SU-DHL-6 (cell line): ENCODE measurements at regions not wholly inside any gene's neighbourhood (a gene's known extent, or its start where the extent isn't known, plus 50 kb on each side); places are given as distances from the start of the nearest gene placed in this dataset.
A peak's percentile ranks its signal among the peaks of the same experiment; 100 is the strongest.

Experiments used
- H2AFZ ChIP-seq: fragments of 200-600 bp; sonication (generic); 2 replicates; pipeline ENCODE4 v1.6.1; 2014; ENCODE audit warnings: low read depth, mild to moderate bottlenecking, moderate library complexity, mixed read lengths, antibody characterized with exemption, low read length; ENCODE audit not compliant: severe bottlenecking
- H3F3A ChIP-seq: fragments of 200-600 bp; shearing (Covaris generic); 2 replicates; pipeline ENCODE4 v1.6.0; 2016; ENCODE audit warnings: antibody characterized with exemption, mild to moderate bottlenecking; ENCODE audit not compliant: insufficient read depth
- H3K27ac ChIP-seq: fragments of 200-600 bp; sonication (generic); 2 replicates; pipeline ENCODE4 v1.5.1; 2016; ENCODE audit warnings: low read depth, mild to moderate bottlenecking, low read length, moderate library complexity, mixed read lengths
- H3K27me3 ChIP-seq: fragments of 200-600 bp; sonication (generic), shearing (Covaris generic); 2 replicates; pipeline ENCODE4 v1.6.0; 2014; ENCODE audit warnings: mild to moderate bottlenecking, low read length
- H3K36me3 ChIP-seq: fragments of 200-600 bp; sonication (generic); 2 replicates; pipeline ENCODE4 v1.6.1; 2014; ENCODE audit warnings: mild to moderate bottlenecking, low read length, mixed read lengths
- H3K4me2 ChIP-seq: fragments of 300-600, 200-600 bp; shearing (Covaris generic), sonication (generic); 2 replicates; pipeline ENCODE4 v1.6.0; 2014; ENCODE audit warnings: low read length, low read depth, mild to moderate bottlenecking; ENCODE audit not compliant: poor library complexity, severe bottlenecking
- H3K4me3 ChIP-seq: fragments of 200-600 bp; sonication (generic); 2 replicates; pipeline ENCODE4 v1.5.1; 2014; ENCODE audit warnings: antibody characterized with exemption, low read length, mild to moderate bottlenecking, mixed read lengths; ENCODE audit not compliant: insufficient read depth, poor library complexity, severe bottlenecking
- H3K79me2 ChIP-seq: fragments of 200-600 bp; sonication (generic); 2 replicates; pipeline ENCODE4 v1.6.1; 2014; ENCODE audit warnings: mild to moderate bottlenecking, low read length, moderate library complexity; ENCODE audit not compliant: insufficient read depth
- H3K9ac ChIP-seq: fragments of 200-600 bp; sonication (generic); 2 replicates; pipeline ENCODE4 v1.7.0; 2014; ENCODE audit warnings: mild to moderate bottlenecking, low read length
- H3K9me2 ChIP-seq: fragments of 200-600 bp; sonication (generic); replicated peaks from 2 replicates; pipeline ENCODE4 v1.6.1; 2014; ENCODE audit warnings: low read length; ENCODE audit not compliant: insufficient read depth
- H3K9me3 ChIP-seq: fragments of 200-600 bp; sonication (generic); 2 replicates; pipeline ENCODE4 v1.6.1; 2014; ENCODE audit warnings: low read length, mixed read lengths; ENCODE audit not compliant: insufficient read depth
- H4K20me1 ChIP-seq: fragments of 200-600 bp; sonication (generic); 2 replicates; pipeline ENCODE4 v1.6.1; 2014; ENCODE audit warnings: low read depth, mild to moderate bottlenecking, antibody characterized with exemption, low read length, moderate library complexity, mixed read lengths
- EZH2phosphoT487 ChIP-seq: fragments of 200-600 bp; sonication (generic), shearing (Covaris generic); conservative IDR thresholded peaks from 2 replicates; pipeline ENCODE4 v1.6.1; 2018; ENCODE audit warnings: mild to moderate bottlenecking, antibody characterized with exemption, low read length, moderate library complexity, mixed read lengths
- TF ChIP-seq, protein P1 (sequence below): fragments of 200-600 bp; sonication (generic); IDR thresholded peaks from one replicate; pipeline ENCODE4 v1.5.1; 2017; ENCODE audit warnings: antibody characterized with exemption, mild to moderate bottlenecking, low read length, moderate library complexity; ENCODE audit not compliant: insufficient read depth, poor library complexity, severe bottlenecking

DNA sequence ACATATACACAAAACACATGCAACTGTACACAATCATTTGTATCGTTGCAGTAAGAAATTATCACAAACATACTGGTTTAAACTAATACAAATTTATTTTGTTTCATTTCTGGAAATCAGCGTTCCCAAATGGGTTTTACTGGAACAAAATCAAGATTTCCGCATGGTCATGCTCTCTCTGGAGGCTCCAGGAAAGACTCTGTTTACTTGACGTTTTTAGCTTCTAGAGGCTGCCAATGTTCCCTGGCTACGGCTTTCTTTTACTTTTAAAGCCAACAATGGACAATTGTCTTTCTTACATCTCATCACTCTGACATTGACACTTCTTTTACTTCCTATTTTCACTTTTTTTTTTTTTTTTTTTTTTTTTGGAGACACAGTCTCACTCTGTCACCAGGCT lies 793.1 kb downstream of the CDH9 start:
- no peaks in the 10 kb centered on the region for H3K27me3 ChIP-seq
- no peak overlapping the region for H3K4me2 ChIP-seq
- H3F3A ChIP-seq = no peaks in the 10 kb centered on the region
- no peak for TF ChIP-seq EZH2phosphoT487
- TF ChIP-seq, protein P1, sequence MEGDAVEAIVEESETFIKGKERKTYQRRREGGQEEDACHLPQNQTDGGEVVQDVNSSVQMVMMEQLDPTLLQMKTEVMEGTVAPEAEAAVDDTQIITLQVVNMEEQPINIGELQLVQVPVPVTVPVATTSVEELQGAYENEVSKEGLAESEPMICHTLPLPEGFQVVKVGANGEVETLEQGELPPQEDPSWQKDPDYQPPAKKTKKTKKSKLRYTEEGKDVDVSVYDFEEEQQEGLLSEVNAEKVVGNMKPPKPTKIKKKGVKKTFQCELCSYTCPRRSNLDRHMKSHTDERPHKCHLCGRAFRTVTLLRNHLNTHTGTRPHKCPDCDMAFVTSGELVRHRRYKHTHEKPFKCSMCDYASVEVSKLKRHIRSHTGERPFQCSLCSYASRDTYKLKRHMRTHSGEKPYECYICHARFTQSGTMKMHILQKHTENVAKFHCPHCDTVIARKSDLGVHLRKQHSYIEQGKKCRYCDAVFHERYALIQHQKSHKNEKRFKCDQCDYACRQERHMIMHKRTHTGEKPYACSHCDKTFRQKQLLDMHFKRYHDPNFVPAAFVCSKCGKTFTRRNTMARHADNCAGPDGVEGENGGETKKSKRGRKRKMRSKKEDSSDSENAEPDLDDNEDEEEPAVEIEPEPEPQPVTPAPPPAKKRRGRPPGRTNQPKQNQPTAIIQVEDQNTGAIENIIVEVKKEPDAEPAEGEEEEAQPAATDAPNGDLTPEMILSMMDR = no peak
- no peaks in the 10 kb centered on the region for H3K9me3 ChIP-seq
- no peaks in the 10 kb centered on the region for H3K9me2 ChIP-seq
- H3K27ac ChIP-seq = no peak overlapping the region
- H3K4me3 ChIP-seq = no peak overlapping the region
- H2AFZ ChIP-seq = peak overlapping the region; percentile 71
- H4K20me1 ChIP-seq = no peaks in the 10 kb centered on the region
- H3K9ac ChIP-seq = no peak overlapping the region
- H3K79me2 ChIP-seq = no peaks in the 10 kb centered on the region
- no peaks in the 10 kb centered on the region for H3K36me3 ChIP-seq

DNA sequence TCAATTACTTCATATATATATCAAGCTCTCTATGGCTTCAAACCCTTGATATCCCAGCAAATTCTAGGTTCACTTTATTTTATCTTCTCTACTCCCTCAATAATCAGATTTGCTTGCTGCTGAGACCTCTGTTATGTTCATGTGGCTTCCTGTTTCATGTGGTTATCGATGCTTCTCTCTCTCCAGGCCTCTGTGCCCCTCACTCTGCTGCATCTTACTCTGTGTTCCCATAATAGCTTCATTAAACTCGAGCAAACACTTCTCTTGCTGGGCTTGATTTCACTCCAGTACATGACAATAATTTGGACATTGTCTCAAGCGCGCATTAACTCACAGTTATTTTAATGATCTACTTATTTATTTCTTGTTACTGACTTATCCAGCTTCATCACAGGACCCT lies 798.8 kb downstream of the CDH9 start:
- TF ChIP-seq EZH2phosphoT487 = no peak
- TF ChIP-seq, protein P1 = no peak
- no peaks in the 10 kb centered on the region for H3K27me3 ChIP-seq
- no peaks in the 10 kb centered on the region for H4K20me1 ChIP-seq
- peak overlapping the region; percentile 16 for H2AFZ ChIP-seq
- H3K9me2 ChIP-seq = no peaks in the 10 kb centered on the region
- H3K9me3 ChIP-seq = no peaks in the 10 kb centered on the region
- H3F3A ChIP-seq = no peaks in the 10 kb centered on the region
- no peak overlapping the region for H3K4me3 ChIP-seq
- H3K4me2 ChIP-seq = no peak overlapping the region
- H3K9ac ChIP-seq = no peak overlapping the region
- H3K79me2 ChIP-seq = no peaks in the 10 kb centered on the region
- no peaks in the 10 kb centered on the region for H3K36me3 ChIP-seq
- H3K27ac ChIP-seq = no peak overlapping the region

DNA sequence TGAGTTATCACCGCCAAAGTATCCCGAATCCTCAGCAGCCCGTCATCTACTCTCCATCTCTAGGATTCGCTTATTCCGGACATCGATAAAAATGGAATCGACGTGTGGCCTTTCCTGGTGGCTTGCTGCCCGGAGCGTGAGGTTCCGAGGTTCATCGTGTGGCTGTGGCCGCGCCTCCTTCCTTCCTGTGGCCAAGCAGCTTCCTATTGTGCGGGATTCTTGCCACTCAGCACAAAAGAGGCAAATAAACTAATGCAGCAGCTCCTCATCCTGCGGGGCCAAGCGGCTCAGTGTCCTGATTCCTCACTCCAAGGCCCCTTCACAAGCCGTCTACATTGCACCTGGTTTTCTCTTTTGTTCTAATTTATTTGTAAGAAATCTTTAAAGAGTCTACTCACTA lies 800.9 kb downstream of the CDH9 start:
- Histone ChIP-seq H3K27me3 (no peaks in the 10 kb centered on the region), H2AFZ (no peak overlapping the region), H3K4me2 (no peak overlapping the region), H3K9me3 (no peaks in the 10 kb centered on the region), H3K27ac (no peak overlapping the region), H3K9me2 (no peaks in the 10 kb centered on the region), H3F3A (no peaks in the 10 kb centered on the region), H3K36me3 (no peaks in the 10 kb centered on the region), H3K4me3 (no peak overlapping the region), H3K79me2 (no peaks in the 10 kb centered on the region), H4K20me1 (no peaks in the 10 kb centered on the region), H3K9ac (no peak overlapping the region)
- TF ChIP-seq, protein P1 = no peak
- no peak for TF ChIP-seq EZH2phosphoT487

DNA sequence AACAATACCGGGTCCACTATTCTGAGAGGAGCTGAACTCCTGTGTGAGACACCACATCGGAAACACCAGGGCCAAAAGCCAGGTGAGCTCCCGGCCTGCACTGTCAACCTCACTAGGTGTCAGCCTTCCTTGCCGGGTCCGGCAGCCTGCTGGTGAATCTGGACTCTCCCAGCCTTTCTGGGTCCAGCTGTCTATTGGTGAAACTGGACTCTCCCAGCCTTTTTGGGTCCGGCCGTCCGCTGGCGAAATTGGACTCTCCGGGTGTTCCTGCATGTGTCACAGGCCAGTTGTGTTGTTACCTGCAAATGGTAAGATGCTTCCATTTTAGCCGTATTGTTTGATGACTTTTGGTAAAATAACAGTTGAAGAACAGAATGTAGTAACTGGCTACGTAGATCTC lies 801.5 kb downstream of the CDH9 start:
- Histone ChIP-seq H3K9me2 (no peaks in the 10 kb centered on the region), H3K36me3 (no peaks in the 10 kb centered on the region), H3K27me3 (no peaks in the 10 kb centered on the region), H3K79me2 (no peaks in the 10 kb centered on the region), H3K9ac (no peak overlapping the region), H3K4me3 (no peak overlapping the region), H3K4me2 (no peak overlapping the region), H2AFZ (no peak overlapping the region), H4K20me1 (no peaks in the 10 kb centered on the region), H3F3A (no peaks in the 10 kb centered on the region), H3K27ac (no peak overlapping the region), H3K9me3 (no peaks in the 10 kb centered on the region)
- no peak for TF ChIP-seq EZH2phosphoT487
- TF ChIP-seq, protein P1 = no peak
